ENCODE measurements at regions not wholly inside any gene's neighbourhood (a gene's known extent, or its start where the extent isn't known, plus 50 kb on each side); places are given as distances from the start of the nearest gene placed in this dataset.
A peak's percentile ranks its signal among the peaks of the same experiment; 100 is the strongest.

- DNase-seq (no peak), ATAC-seq (no peak)
- intact Hi-C loops (cut with DNase I, micrococcal nuclease): no loop called here
- no peak for TF ChIP-seq CTCF (IDR thresholded peaks at IDR 0.05)
- Histone ChIP-seq H3K4me3 (no peak overlapping the region), H3K9me3 (no peaks in the 10 kb centered on the region), H3K36me3 (ENCODE audit: low read depth) (no peaks in the 10 kb centered on the region), H3K4me1 (ENCODE audit: low read depth) (peaks cover 4% of the 10 kb centered on the region)
These were observed 146.2 kb upstream of the ITGA4 start for GRCh38 chr2:181310967-181311366.

- peak in 1 of 3 donors; percentile 21 for DNase-seq
- no peak for TF ChIP-seq CTCF (IDR thresholded peaks at IDR 0.05)
- intact Hi-C loops (cut with DNase I, micrococcal nuclease): no loop called here
- H3K4me1 ChIP-seq (ENCODE audit: low read depth): no peaks in the 10 kb centered on the region
- H3K36me3 ChIP-seq (ENCODE audit: low read depth): no peaks in the 10 kb centered on the region
- no peaks in the 10 kb centered on the region for H3K9me3 ChIP-seq
- ATAC-seq: peak; percentile 66
- H3K4me3 ChIP-seq: no peak overlapping the region
These were observed 145.3 kb upstream of the ITGA4 start for GRCh38 chr2:181311837-181312236.

- Histone ChIP-seq H3K36me3 (ENCODE audit: low read depth) (no peaks in the 10 kb centered on the region), H3K9me3 (no peaks in the 10 kb centered on the region), H3K4me1 (ENCODE audit: low read depth) (no peaks in the 10 kb centered on the region), H3K4me3 (no peak overlapping the region)
- DNase-seq (peak in 1 of 3 donors; percentile 29), ATAC-seq (peak; percentile 71)
- TF ChIP-seq CTCF (IDR thresholded peaks at IDR 0.05): no peak
- intact Hi-C loops (cut with DNase I, micrococcal nuclease): no loop called here
These were observed 144.7 kb upstream of the ITGA4 start for GRCh38 chr2:181312515-181312927.

GRCh38 chr2:181313845-181314244, 143.3 kb upstream of the ITGA4 start:
- ATAC-seq (no peak), DNase-seq (no peak)
- H3K4me3 ChIP-seq: no peak overlapping the region
- intact Hi-C loops (cut with DNase I, micrococcal nuclease): no loop called here
- no peaks in the 10 kb centered on the region for H3K9me3 ChIP-seq
- H3K36me3 ChIP-seq (ENCODE audit: low read depth): no peaks in the 10 kb centered on the region
- no peaks in the 10 kb centered on the region for H3K4me1 ChIP-seq (ENCODE audit: low read depth)
- no peak for TF ChIP-seq CTCF (IDR thresholded peaks at IDR 0.05)

GRCh38 chr2:181314551-181314950, 142.6 kb upstream of the ITGA4 start:
- no peak for ATAC-seq
- intact Hi-C loops (cut with DNase I, micrococcal nuclease): no loop called here
- no peak for TF ChIP-seq CTCF (IDR thresholded peaks at IDR 0.05)
- H3K9me3 ChIP-seq: no peaks in the 10 kb centered on the region
- H3K4me3 ChIP-seq: no peak overlapping the region
- DNase-seq: no peak
- no peaks in the 10 kb centered on the region for H3K4me1 ChIP-seq (ENCODE audit: low read depth)
- H3K36me3 ChIP-seq (ENCODE audit: low read depth): no peaks in the 10 kb centered on the region

GRCh38 chr2:181317511-181317910, 139.7 kb upstream of the ITGA4 start:
- Histone ChIP-seq H3K4me3 (no peak overlapping the region), H3K9me3 (no peaks in the 10 kb centered on the region), H3K4me1 (ENCODE audit: low read depth) (no peaks in the 10 kb centered on the region), H3K36me3 (ENCODE audit: low read depth) (no peaks in the 10 kb centered on the region)
- intact Hi-C loops (cut with DNase I, micrococcal nuclease): no loop called here
- no peak for TF ChIP-seq CTCF (IDR thresholded peaks at IDR 0.05)
- ATAC-seq (no peak), DNase-seq (no peak)

Data from mucosa of descending colon (tissue), 3 donors.